HG02623 (cell line): ENCODE measurements at regions not wholly inside any gene's neighbourhood (a gene's known extent, or its start where the extent isn't known, plus 50 kb on each side); places are given as distances from the start of the nearest gene placed in this dataset.

Experiments used
- ATAC-seq: cut with Tn5 transposase; IDR thresholded peaks from one replicate; pipeline ENCODE4 v1.9.1; 2021; ENCODE audit warnings: moderate library complexity; ENCODE audit not compliant: unreplicated experiment

GRCh38 chr1:116262207-116262994, 110.6 kb upstream of the ATP1A1 start:
- no peak for ATAC-seq

- no peak for ATAC-seq
Measured at GRCh38 chr1:116262995-116263385, 110.1 kb upstream of the ATP1A1 start.

GRCh38 chr1:116265931-116266863, 106.8 kb upstream of the ATP1A1 start:
- ATAC-seq: no peak

- ATAC-seq: no peak
Measured at GRCh38 chr1:116266864-116267212, 106.2 kb upstream of the ATP1A1 start.

- ATAC-seq: no peak
Measured at GRCh38 chr1:116268211-116268610, 104.8 kb upstream of the ATP1A1 start.

- no peak for ATAC-seq
Measured at GRCh38 chr1:116270316-116271057, 102.6 kb upstream of the ATP1A1 start.

- no peak for ATAC-seq
Measured at GRCh38 chr1:116273042-116273783, 99.8 kb upstream of the ATP1A1 start.

GRCh38 chr1:116276532-116276931, 96.5 kb upstream of the ATP1A1 start:
- ATAC-seq: no peak

- ATAC-seq: no peak
Measured at GRCh38 chr1:116277840-116278540, 95.1 kb upstream of the ATP1A1 start.

- no peak for ATAC-seq
Measured at GRCh38 chr1:116278541-116278866, 94.5 kb upstream of the ATP1A1 start.

- ATAC-seq: no peak
Measured at GRCh38 chr1:116279715-116280114, 93.3 kb upstream of the ATP1A1 start.

- no peak for ATAC-seq
Measured at GRCh38 chr1:116284819-116285390, 88.1 kb upstream of the ATP1A1 start.

- no peak for ATAC-seq
Measured at GRCh38 chr1:116286541-116286971, 86.5 kb upstream of the ATP1A1 start.

- ATAC-seq: no peak
Measured at GRCh38 chr1:116287341-116288200, 85.5 kb upstream of the ATP1A1 start.

GRCh38 chr1:116288201-116288598, 84.8 kb upstream of the ATP1A1 start:
- peak; percentile 85 for ATAC-seq

- ATAC-seq: no peak
Measured at GRCh38 chr1:116289193-116289592, 83.9 kb upstream of the ATP1A1 start.

- ATAC-seq: no peak
Measured at GRCh38 chr1:116290085-116290705, 82.8 kb upstream of the ATP1A1 start.

- no peak for ATAC-seq
Measured at GRCh38 chr1:116291024-116291423, 82.0 kb upstream of the ATP1A1 start.
